Esophagus muscularis mucosa (tissue), 2 donors: ENCODE measurements at regions not wholly inside any gene's neighbourhood (a gene's known extent, or its start where the extent isn't known, plus 50 kb on each side); places are given as distances from the start of the nearest gene placed in this dataset.

Experiments
- EP300 ChIP-seq: sonication (generic); formaldehyde crosslinking; IDR thresholded peaks from one replicate; pipeline ENCODE4 v1.6.1; 2017; ENCODE audit warnings: antibody characterized with exemption
- POLR2A ChIP-seq: fragments of 450-650 bp; IDR thresholded peaks from one replicate; pipeline ENCODE4 v1.6.1; 2017; ENCODE audit warnings: antibody characterized with exemption, moderate library complexity, mild to moderate bottlenecking, low read depth

DNA sequence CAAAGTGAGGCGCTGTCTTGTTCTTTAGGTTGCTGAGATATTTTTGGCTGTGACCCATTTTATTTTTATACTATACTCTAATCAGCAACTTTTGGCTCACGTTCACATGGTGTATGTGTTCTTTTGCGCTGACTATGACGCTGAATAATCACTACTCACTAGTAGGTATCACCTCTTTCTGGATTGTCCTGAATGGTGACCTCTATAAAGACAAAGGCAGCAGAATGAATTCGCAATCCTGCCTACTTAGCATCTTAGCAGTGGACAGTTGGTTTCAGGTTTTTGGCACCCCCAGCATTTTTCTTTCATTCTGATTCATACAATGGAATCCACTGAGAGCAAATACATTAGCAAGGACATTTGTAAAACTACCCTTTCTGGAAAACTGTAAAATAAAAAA is 351.3 kb downstream of the JRKL start:
- no peak for TF ChIP-seq EP300
- TF ChIP-seq POLR2A = no peak
